ENCODE measurements at regions not wholly inside any gene's neighbourhood (a gene's known extent, or its start where the extent isn't known, plus 50 kb on each side); places are given as distances from the start of the nearest gene placed in this dataset.
"Not testable (repeated sequence)": the region's sequence is repeated elsewhere in the genome, so short reads cannot be mapped to it uniquely, and the experiment has no call there.

DNA sequence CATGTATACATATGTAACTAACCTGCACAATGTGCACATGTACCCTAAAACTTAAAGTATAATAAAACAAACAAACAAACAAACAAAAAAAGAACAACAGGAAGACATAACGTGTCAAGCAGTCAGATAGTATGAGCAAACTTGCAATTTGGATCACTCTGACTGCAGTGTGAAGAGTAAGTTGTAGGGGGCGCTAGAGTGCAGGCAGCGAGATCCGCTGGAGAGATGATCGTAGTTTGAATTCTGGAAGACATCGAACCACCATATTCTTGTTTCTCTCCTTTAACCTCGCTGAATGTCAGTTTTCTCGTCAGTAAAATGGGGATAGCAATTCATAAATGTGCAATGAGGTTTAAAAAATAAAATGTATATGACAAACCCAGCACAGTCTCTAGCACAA is 165.2 kb upstream of the LMCD1 start:
- Histone ChIP-seq H3K27me3 (ENCODE audit: control insufficient read depth in 3 of 3, insufficient read depth in 3 of 3, low read length in 3 of 3) (no peaks in the 10 kb centered on the region), H3K9me3 (ENCODE audit: control insufficient read depth in 3 of 3, low read length in 3 of 3) (no peaks in the 10 kb centered on the region), H3K4me1 (ENCODE audit: control insufficient read depth in 3 of 3, insufficient read depth in 3 of 3, low read length in 3 of 3) (no peaks in the 10 kb centered on the region), H3K36me3 (ENCODE audit: control insufficient read depth in 3 of 3, insufficient read depth in 3 of 3, low read length in 3 of 3) (no peaks in the 10 kb centered on the region), H3K9ac (ENCODE audit: low read depth in 1 of 3, low read length in 3 of 3) (no peak overlapping the region), H3K4me3 (ENCODE audit: low read length in 3 of 3) (no peak overlapping the region), H3K27ac (ENCODE audit: low read depth, low read length) (no peak overlapping the region)

DNA sequence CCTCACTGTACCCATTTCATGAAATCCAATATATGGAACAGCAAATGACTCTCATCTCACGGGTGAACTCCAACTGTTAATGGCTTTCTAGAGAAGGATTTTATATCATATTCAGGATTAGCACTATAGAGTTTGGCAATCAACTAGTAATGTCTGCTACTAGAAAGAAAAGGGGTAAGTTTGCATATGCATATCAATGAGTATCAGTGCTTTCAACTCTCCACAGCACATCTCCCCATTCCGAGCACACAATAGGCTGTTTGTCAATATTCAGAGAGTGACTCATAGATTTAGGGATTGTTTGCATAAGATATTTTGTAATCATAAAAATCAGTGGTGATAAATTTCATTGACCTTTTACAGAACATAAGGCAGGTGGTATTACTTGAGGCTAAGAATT is 163.2 kb upstream of the LMCD1 start:
- H3K4me3 ChIP-seq (ENCODE audit: low read length in 3 of 3), result no peak overlapping the region
- no peak overlapping the region for H3K27ac ChIP-seq (ENCODE audit: low read depth, low read length)
- H3K9me3 ChIP-seq (ENCODE audit: control insufficient read depth in 3 of 3, low read length in 3 of 3), result no peaks in the 10 kb centered on the region
- H3K36me3 ChIP-seq (ENCODE audit: control insufficient read depth in 3 of 3, insufficient read depth in 3 of 3, low read length in 3 of 3), result no peaks in the 10 kb centered on the region
- no peaks in the 10 kb centered on the region for H3K27me3 ChIP-seq (ENCODE audit: control insufficient read depth in 3 of 3, insufficient read depth in 3 of 3, low read length in 3 of 3)
- no peaks in the 10 kb centered on the region for H3K4me1 ChIP-seq (ENCODE audit: control insufficient read depth in 3 of 3, insufficient read depth in 3 of 3, low read length in 3 of 3)
- no peak overlapping the region for H3K9ac ChIP-seq (ENCODE audit: low read depth in 1 of 3, low read length in 3 of 3)

DNA sequence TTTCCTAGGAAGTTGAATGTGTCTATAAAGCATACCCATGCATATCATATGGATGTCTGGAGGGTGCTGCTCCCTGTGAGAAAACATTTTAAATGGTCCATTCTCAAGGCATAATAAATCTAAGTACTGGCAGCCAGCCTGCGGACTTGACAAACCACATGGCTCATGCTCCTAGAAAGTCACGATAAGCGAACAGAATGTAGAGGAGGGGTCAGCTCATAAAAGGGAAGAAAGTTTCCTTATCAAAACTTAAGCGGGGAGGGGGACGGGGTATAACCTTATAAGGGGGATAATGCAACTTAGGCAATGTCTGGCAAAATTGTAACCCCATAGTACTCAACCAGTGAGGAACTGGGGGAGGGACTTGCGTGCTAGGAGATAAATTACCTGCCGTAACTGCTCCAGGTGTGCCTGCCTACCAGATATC is 159.8 kb upstream of the LMCD1 start:
- H3K9me3 ChIP-seq (ENCODE audit: control insufficient read depth in 3 of 3, low read length in 3 of 3), result no peaks in the 10 kb centered on the region
- no peaks in the 10 kb centered on the region for H3K27me3 ChIP-seq (ENCODE audit: control insufficient read depth in 3 of 3, insufficient read depth in 3 of 3, low read length in 3 of 3)
- no peak overlapping the region for H3K9ac ChIP-seq (ENCODE audit: low read depth in 1 of 3, low read length in 3 of 3)
- no peaks in the 10 kb centered on the region for H3K36me3 ChIP-seq (ENCODE audit: control insufficient read depth in 3 of 3, insufficient read depth in 3 of 3, low read length in 3 of 3)
- H3K27ac ChIP-seq (ENCODE audit: low read depth, low read length), result no peak overlapping the region
- no peaks in the 10 kb centered on the region for H3K4me1 ChIP-seq (ENCODE audit: control insufficient read depth in 3 of 3, insufficient read depth in 3 of 3, low read length in 3 of 3)
- H3K4me3 ChIP-seq (ENCODE audit: low read length in 3 of 3), result no peak overlapping the region

DNA sequence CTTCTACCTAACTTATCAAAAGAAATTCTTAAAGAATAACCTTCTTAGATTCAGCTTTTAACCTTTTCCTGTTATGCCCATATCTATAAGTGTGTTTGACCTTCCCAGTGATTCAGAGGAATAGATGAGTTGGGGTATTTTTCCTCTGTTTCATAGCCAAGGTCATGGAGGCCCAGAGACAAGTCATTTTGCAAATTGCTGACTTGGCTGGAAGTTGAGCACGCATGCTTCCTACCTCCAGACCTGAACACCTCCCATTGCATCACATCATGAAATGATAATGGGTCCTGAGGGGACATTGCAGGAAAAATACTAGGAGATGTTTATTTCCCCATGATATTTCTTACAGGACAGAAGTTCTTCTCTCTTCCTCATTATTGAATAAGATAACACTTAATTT is 158.6 kb upstream of the LMCD1 start:
- H3K9ac ChIP-seq (ENCODE audit: low read depth in 1 of 3, low read length in 3 of 3), result no peak overlapping the region
- H3K4me1 ChIP-seq (ENCODE audit: control insufficient read depth in 3 of 3, insufficient read depth in 3 of 3, low read length in 3 of 3), result no peaks in the 10 kb centered on the region
- H3K4me3 ChIP-seq (ENCODE audit: low read length in 3 of 3), result no peak overlapping the region
- no peaks in the 10 kb centered on the region for H3K27me3 ChIP-seq (ENCODE audit: control insufficient read depth in 3 of 3, insufficient read depth in 3 of 3, low read length in 3 of 3)
- no peak overlapping the region for H3K27ac ChIP-seq (ENCODE audit: low read depth, low read length)
- no peaks in the 10 kb centered on the region for H3K9me3 ChIP-seq (ENCODE audit: control insufficient read depth in 3 of 3, low read length in 3 of 3)
- no peaks in the 10 kb centered on the region for H3K36me3 ChIP-seq (ENCODE audit: control insufficient read depth in 3 of 3, insufficient read depth in 3 of 3, low read length in 3 of 3)

DNA sequence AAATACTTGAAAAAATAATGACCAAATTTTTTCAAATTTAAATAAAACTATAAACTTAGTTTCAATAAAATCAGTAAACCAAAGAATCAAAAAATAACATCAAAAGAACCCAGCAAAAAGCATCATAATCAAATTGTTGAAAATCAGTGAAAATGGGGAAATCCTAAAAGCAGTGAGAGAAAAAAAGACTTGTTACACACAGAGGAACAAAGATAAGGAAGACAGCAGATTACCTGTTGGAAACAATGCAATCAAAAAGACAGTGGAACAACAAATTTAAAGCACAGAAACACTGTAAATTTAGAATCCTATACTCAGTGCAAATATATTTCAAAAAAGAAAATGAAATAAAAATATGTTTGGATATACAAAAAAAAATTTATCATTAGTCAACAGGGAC is 156.2 kb upstream of the LMCD1 start:
- Histone ChIP-seq H3K27me3 (ENCODE audit: control insufficient read depth in 3 of 3, insufficient read depth in 3 of 3, low read length in 3 of 3) (no peaks in the 10 kb centered on the region), H3K27ac (ENCODE audit: low read depth, low read length) (no peak overlapping the region), H3K4me3 (ENCODE audit: low read length in 3 of 3) (no peak overlapping the region), H3K9ac (ENCODE audit: low read depth in 1 of 3, low read length in 3 of 3) (no peak overlapping the region), H3K4me1 (ENCODE audit: control insufficient read depth in 3 of 3, insufficient read depth in 3 of 3, low read length in 3 of 3) (no peaks in the 10 kb centered on the region), H3K9me3 (ENCODE audit: control insufficient read depth in 3 of 3, low read length in 3 of 3) (no peaks in the 10 kb centered on the region), H3K36me3 (ENCODE audit: control insufficient read depth in 3 of 3, insufficient read depth in 3 of 3, low read length in 3 of 3) (no peaks in the 10 kb centered on the region)

DNA sequence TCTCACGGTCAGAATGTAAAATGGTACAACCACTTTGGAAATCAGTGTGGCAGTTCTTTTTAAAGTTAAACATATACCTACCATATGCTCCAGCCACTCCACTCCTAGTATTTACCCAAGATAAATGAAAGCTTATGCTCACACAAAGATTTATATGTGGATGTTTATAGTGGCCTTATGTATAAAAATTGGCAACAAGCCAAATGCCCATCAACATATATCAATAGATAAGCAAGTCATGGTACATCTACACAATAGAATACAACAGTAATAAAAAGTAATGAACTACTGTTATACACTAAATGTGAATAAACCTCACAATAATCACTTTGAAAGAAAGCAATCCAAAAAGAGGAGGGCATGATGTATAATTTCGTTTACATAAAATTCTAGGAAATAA is 153.5 kb upstream of the LMCD1 start:
- no peak overlapping the region for H3K27ac ChIP-seq (ENCODE audit: low read depth, low read length)
- H3K4me1 ChIP-seq (ENCODE audit: control insufficient read depth in 3 of 3, insufficient read depth in 3 of 3, low read length in 3 of 3), result no peaks in the 10 kb centered on the region

DNA sequence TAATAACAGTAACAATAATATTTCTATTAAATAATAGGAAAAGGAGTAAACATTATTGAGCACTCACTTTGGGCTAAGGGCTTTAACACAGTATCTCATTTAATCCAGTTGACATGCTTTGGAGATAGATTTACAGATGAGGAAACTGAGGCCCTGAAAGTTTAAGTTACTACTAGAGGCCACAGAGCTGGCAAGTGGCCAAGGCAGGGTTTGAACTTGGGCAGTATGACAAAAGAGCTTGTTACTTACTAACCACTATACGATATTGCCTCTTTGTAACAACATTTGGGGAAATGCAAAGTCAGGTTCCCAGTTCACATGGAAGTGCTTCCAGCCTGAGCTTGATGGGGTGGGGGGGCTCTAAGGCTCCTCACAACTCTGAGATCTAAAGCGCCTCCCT is 149.1 kb upstream of the LMCD1 start:
- Histone ChIP-seq H3K9me3 (ENCODE audit: control insufficient read depth in 3 of 3, low read length in 3 of 3) (no peaks in the 10 kb centered on the region), H3K36me3 (ENCODE audit: control insufficient read depth in 3 of 3, insufficient read depth in 3 of 3, low read length in 3 of 3) (no peaks in the 10 kb centered on the region), H3K4me3 (ENCODE audit: low read length in 3 of 3) (no peak overlapping the region), H3K4me1 (ENCODE audit: control insufficient read depth in 3 of 3, insufficient read depth in 3 of 3, low read length in 3 of 3) (no peaks in the 10 kb centered on the region), H3K9ac (ENCODE audit: low read depth in 1 of 3, low read length in 3 of 3) (no peak overlapping the region), H3K27me3 (ENCODE audit: control insufficient read depth in 3 of 3, insufficient read depth in 3 of 3, low read length in 3 of 3) (no peaks in the 10 kb centered on the region), H3K27ac (ENCODE audit: low read depth, low read length) (no peak overlapping the region)

More for the DNA sequence above, 153.5 kb upstream of the LMCD1 start:
- Histone ChIP-seq H3K9ac (ENCODE audit: low read depth in 1 of 3, low read length in 3 of 3) (no peak overlapping the region), H3K27me3 (ENCODE audit: control insufficient read depth in 3 of 3, insufficient read depth in 3 of 3, low read length in 3 of 3) (no peaks in the 10 kb centered on the region), H3K4me3 (ENCODE audit: low read length in 3 of 3) (no peak overlapping the region), H3K36me3 (ENCODE audit: control insufficient read depth in 3 of 3, insufficient read depth in 3 of 3, low read length in 3 of 3) (no peaks in the 10 kb centered on the region), H3K9me3 (ENCODE audit: control insufficient read depth in 3 of 3, low read length in 3 of 3) (no peaks in the 10 kb centered on the region)

DNA sequence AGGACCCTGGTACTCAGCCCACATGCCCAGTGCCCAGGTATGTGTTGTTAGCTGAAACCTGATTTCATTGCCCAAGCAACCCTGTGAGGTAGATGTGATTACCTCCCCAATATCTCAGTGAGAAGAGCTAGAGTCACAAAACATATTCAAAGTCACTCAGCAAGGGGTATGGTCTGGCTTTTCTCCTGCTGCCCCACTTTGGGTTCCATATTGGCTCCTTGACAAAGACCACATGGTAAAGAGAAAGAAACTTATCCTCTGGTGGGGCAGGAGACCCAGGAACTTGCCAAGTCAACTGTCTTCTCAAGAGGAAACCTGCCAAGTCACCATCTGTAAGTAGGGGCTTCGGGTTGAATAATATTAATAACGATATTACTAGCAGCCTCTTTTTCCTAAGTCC is 148.3 kb upstream of the LMCD1 start:
- Histone ChIP-seq H3K27me3 (ENCODE audit: control insufficient read depth in 3 of 3, insufficient read depth in 3 of 3, low read length in 3 of 3) (no peaks in the 10 kb centered on the region), H3K9ac (ENCODE audit: low read depth in 1 of 3, low read length in 3 of 3) (no peak overlapping the region), H3K4me1 (ENCODE audit: control insufficient read depth in 3 of 3, insufficient read depth in 3 of 3, low read length in 3 of 3) (no peaks in the 10 kb centered on the region), H3K4me3 (ENCODE audit: low read length in 3 of 3) (no peak overlapping the region), H3K27ac (ENCODE audit: low read depth, low read length) (no peak overlapping the region), H3K36me3 (ENCODE audit: control insufficient read depth in 3 of 3, insufficient read depth in 3 of 3, low read length in 3 of 3) (no peaks in the 10 kb centered on the region), H3K9me3 (ENCODE audit: control insufficient read depth in 3 of 3, low read length in 3 of 3) (no peaks in the 10 kb centered on the region)

DNA sequence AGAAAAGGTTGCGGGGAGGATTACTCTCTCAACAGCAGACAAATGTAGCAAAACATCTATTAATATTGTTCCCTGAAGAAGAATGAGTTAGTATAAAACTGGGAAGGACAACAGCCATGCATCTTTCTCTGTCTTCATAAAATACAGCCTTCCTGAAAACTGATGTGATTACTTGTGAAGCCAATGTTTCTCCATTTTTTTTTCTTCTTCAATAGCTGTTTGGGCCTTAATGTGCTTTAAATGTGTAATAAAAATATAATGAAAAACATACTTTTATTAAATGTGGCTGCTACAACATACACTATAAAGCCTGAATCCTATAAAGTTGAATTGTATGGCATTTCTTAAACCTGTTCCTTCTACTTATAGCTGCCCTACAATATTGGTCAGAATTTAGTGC is 146.3 kb upstream of the LMCD1 start:
- no peak overlapping the region for H3K27ac ChIP-seq (ENCODE audit: low read depth, low read length)
- no peaks in the 10 kb centered on the region for H3K4me1 ChIP-seq (ENCODE audit: control insufficient read depth in 3 of 3, insufficient read depth in 3 of 3, low read length in 3 of 3)
- no peaks in the 10 kb centered on the region for H3K9me3 ChIP-seq (ENCODE audit: control insufficient read depth in 3 of 3, low read length in 3 of 3)
- no peaks in the 10 kb centered on the region for H3K27me3 ChIP-seq (ENCODE audit: control insufficient read depth in 3 of 3, insufficient read depth in 3 of 3, low read length in 3 of 3)
- H3K9ac ChIP-seq (ENCODE audit: low read depth in 1 of 3, low read length in 3 of 3), result no peak overlapping the region
- H3K4me3 ChIP-seq (ENCODE audit: low read length in 3 of 3), result no peak overlapping the region
- H3K36me3 ChIP-seq (ENCODE audit: control insufficient read depth in 3 of 3, insufficient read depth in 3 of 3, low read length in 3 of 3), result no peaks in the 10 kb centered on the region

DNA sequence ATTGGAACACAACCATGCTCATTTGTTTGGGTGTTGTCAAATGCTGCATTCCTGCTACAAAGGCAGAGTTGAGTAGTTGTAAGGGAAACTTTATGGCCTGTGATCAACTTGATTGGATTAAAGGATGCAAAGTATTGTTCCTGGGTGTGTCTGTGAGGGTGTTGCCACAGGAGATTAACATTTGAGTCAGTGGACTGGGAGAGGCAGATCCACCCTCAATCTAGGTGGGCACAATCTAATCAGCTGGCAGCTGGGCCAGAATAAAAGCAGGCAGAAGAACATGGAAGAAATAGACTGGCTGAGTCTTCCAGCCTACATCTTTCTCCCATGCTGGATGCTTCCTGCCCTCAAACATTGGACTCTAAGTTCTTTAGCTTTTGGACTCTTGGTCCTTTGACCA is 145.6 kb upstream of the LMCD1 start:
- not testable (repeated sequence) for H3K27ac ChIP-seq (ENCODE audit: low read depth, low read length); H3K9ac ChIP-seq (ENCODE audit: low read depth in 1 of 3, low read length in 3 of 3); H3K4me3 ChIP-seq (ENCODE audit: low read length in 3 of 3); H3K27me3 ChIP-seq (ENCODE audit: control insufficient read depth in 3 of 3, insufficient read depth in 3 of 3, low read length in 3 of 3); H3K9me3 ChIP-seq (ENCODE audit: control insufficient read depth in 3 of 3, low read length in 3 of 3); H3K36me3 ChIP-seq (ENCODE audit: control insufficient read depth in 3 of 3, insufficient read depth in 3 of 3, low read length in 3 of 3); H3K4me1 ChIP-seq (ENCODE audit: control insufficient read depth in 3 of 3, insufficient read depth in 3 of 3, low read length in 3 of 3)

DNA sequence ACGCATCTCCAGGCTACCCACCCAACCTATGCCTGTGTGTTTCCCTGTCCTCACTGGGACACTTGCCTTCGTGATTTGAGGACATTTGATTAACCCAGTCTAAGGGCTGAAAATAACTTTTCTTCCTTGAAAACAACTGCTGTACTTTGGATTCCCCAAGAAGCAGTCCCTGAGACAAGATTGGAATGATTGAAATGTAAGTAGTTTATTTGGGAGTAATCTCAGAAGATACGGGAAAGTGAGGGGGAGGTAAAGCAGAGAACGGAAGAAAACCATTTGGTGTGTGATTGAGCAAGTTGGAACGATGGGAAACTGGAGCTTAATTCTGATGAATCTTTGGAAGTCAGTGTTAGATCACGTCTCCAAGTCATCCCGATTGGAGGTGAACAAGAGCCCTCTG is 143.8 kb upstream of the LMCD1 start:
- H3K27me3 ChIP-seq (ENCODE audit: control insufficient read depth in 3 of 3, insufficient read depth in 3 of 3, low read length in 3 of 3), result no peaks in the 10 kb centered on the region
- H3K36me3 ChIP-seq (ENCODE audit: control insufficient read depth in 3 of 3, insufficient read depth in 3 of 3, low read length in 3 of 3), result no peaks in the 10 kb centered on the region
- no peak overlapping the region for H3K9ac ChIP-seq (ENCODE audit: low read depth in 1 of 3, low read length in 3 of 3)
- no peak overlapping the region for H3K27ac ChIP-seq (ENCODE audit: low read depth, low read length)
- no peak overlapping the region for H3K4me3 ChIP-seq (ENCODE audit: low read length in 3 of 3)
- no peaks in the 10 kb centered on the region for H3K9me3 ChIP-seq (ENCODE audit: control insufficient read depth in 3 of 3, low read length in 3 of 3)
- H3K4me1 ChIP-seq (ENCODE audit: control insufficient read depth in 3 of 3, insufficient read depth in 3 of 3, low read length in 3 of 3), result no peaks in the 10 kb centered on the region
